Mesenteric fat pad (tissue), 1 donor: ENCODE measurements at regions not wholly inside any gene's neighbourhood (a gene's known extent, or its start where the extent isn't known, plus 50 kb on each side); places are given as distances from the start of the nearest gene placed in this dataset.
"Not testable (repeated sequence)": the region's sequence is repeated elsewhere in the genome, so short reads cannot be mapped to it uniquely, and the experiment has no call there.

ENCODE experiments used
- DNase-seq: peaks from one replicate; pipeline ENCODE4 v3.0.0-alpha.2; 2020; ENCODE audit warnings: low spot score
- donor health status: DM: yes; HTN: yes; CAD: no.

DNA sequence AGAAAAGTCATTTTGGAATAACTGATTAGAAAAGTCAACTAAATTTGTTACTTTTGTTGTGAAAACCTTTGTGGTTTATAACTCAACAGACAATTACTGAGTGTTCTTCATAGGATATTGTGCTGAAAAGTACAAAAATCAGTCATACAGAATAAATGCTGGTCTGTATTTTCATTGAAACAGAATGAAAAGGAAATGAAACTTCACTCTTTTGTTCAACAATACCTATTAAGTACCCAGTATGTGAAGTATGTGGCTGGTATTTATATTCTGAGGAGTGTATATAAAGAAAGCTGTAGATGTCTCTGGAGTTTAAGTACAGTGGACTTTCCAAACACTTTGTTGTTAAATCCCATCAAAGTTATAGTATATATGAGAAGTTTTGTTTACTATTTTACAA lies 828.4 kb upstream of the ATXN8OS start:
- DNase-seq, result no peak

- DNase-seq, result no peak
Measured at GRCh38 chr13:69274231-69274630, 833.4 kb upstream of the ATXN8OS start.

- DNase-seq, result no peak
Measured at GRCh38 chr13:69264362-69265334, 843.0 kb upstream of the ATXN8OS start.

DNA sequence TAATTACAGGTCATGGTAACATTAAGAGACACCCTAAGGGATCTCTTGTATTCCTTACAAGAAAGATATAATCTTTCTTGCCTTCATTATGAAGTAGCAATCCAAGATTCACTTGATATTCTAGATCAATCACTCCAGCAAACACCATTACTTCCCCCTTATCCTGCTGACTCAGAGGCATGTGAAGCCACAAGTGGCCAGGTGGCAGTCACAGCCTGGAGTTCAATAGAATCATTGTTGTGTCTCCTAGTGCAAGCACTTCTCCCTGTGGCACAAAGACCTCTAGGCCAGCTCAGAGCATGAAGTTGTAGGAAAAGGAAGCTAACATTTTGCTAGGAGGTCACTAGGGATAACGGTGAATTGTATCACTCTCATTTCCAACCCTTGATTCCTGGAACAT lies 864.3 kb upstream of the ATXN8OS start:
- DNase-seq, result no peak

DNA sequence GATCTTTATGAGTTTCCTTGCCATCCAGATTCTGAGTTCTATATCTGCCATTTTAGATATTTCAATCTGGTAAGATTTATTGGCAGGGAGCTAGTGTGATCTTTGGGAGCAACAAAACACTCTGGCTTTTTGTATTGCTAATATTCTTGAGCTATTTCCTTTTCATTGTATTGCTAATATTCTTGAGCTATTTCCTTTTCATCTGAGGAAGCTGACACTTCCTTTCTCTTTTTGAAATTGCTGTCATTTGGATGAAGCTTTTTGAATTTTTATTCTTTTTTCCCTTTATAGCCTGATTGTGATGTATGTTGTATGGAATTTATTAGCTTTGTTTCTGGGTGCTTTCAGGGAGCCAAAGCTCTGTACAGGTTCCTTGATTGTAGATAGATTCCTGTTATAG lies 873.5 kb upstream of the ATXN8OS start:
- no peak for DNase-seq

- DNase-seq, result no peak
Measured at GRCh38 chr13:69226427-69226826, 881.2 kb upstream of the ATXN8OS start.

DNA sequence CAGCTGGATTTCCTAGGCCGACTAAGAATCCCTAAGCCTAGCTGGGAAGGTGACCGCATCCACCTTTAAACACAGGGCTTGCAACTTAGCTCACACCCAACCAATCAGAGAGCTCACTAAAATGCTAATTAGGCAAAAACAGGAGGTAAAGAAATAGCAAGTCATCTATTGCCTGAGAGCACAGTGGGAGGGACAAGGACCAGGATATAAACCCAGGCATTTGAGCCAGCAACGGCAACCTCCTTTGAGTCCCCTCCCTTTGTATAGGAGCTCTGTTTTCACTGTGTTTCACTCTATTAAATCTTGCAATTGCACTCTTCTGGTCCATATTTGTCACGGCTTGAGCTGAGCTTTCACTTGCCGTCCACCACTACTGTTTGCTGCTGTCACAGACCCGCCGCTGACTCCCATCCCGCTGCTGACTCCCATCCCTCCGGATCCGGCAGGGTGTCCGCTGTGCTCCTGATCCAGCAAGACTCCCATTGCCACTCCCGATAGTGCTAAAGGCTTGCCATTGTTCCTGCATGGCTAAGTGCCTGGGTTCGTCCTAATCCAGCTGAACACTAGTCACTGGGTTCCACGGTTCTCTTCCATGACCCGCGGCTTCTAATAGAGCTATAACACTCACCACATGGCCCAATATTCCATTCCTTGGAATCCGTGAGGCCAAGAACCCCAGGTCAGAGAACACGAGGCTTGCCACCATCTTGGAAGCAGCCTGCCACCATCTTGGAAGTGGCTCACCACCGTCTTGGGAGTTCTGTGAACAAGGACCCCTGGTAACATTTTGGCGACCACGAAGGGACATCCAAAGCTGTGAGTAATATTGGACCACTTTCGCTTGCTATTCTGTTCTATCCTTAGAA lies 885.8 kb upstream of the ATXN8OS start:
- DNase-seq, result not testable (repeated sequence)

- DNase-seq, result no peak
Measured at GRCh38 chr13:69213396-69213795, 894.2 kb upstream of the ATXN8OS start.

DNA sequence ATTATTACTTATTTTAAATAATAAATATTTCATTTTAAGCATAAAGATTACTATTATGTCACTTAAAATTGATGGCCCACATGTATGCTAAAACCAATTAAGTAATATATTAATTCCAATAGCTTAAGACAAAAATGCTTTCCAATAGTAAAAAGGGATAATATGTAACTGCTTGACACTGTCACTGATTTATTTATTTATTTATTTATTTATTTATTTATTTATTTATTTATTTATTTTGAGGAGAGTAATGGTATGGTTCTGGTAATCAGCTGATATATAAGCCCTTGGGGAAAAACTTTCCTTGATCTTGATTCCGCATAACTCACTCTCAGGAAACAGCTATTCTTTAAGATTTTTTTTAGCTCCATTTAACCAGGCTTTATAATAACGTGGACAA lies 903.0 kb upstream of the ATXN8OS start:
- DNase-seq, result no peak

GRCh38 chr13:69202996-69203395 lies 904.6 kb upstream of the ATXN8OS start:
- DNase-seq, result no peak

- no peak for DNase-seq
Measured at GRCh38 chr13:69199664-69200063, 908.0 kb upstream of the ATXN8OS start.

GRCh38 chr13:69198706-69199105 lies 908.9 kb upstream of the ATXN8OS start:
- no peak for DNase-seq

GRCh38 chr13:69194130-69194529 lies 913.5 kb upstream of the ATXN8OS start:
- no peak for DNase-seq

GRCh38 chr13:69180034-69180433 lies 927.6 kb upstream of the ATXN8OS start:
- no peak for DNase-seq

DNA sequence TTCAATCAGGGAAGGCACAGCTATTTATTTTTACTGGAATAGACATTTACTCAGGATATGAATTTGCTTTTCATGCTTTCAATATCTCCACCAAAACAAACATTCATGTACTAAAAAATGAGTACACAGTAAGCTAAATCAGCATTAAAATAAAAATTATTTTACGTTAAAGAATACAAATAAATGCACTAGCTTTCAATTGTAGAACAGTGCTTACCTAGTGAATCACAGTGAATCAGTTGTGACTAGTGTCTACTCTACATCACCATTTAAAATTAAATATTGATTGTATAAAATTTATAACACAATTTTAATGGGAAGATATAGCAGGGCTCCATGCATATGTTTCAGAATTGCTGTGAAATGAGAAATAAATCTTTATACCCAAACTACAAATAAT lies 929.6 kb upstream of the ATXN8OS start:
- DNase-seq, result no peak

DNA sequence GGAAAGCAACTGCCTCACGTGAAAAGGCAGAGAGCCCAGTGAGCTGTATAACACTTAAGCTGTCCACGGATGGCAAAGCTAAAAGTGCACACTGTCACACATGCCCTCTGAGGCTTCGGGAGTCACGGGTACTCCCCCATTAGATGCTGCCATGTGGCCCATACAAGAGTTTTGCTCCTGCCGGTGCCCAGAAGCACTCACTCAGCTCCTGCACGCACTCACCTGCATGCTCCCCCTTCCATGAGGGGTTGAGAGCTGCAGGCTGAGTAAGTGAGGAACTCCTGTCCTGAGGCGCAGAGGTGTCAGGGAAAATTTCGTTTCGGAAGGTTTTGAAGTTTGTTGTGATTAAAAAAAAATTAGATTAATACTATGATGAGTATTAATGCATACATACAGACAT lies 939.2 kb upstream of the ATXN8OS start:
- no peak for DNase-seq

GRCh38 chr13:69155136-69155535 lies 952.5 kb upstream of the ATXN8OS start:
- DNase-seq, result no peak

- DNase-seq, result no peak
Measured at GRCh38 chr13:69142101-69142500, 965.5 kb upstream of the ATXN8OS start.

DNA sequence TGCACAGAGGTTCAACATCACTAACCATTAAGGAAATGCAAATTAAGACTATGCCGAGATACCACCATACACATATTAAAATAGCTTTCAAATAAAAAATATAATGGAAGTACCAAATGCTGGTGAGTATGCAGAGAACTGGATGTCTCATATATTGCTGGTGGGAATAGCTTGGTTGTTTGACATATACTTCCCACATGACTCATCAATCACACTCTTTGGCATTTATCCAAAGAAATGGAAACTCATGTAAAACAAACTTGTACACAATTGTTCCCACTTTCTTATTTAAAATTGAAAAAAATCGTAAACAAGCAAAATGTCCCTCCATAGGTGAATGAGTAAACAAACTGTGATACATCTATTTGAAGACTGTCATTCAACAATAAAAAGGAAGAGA lies 982.6 kb upstream of the ATXN8OS start:
- DNase-seq, result no peak

DNA sequence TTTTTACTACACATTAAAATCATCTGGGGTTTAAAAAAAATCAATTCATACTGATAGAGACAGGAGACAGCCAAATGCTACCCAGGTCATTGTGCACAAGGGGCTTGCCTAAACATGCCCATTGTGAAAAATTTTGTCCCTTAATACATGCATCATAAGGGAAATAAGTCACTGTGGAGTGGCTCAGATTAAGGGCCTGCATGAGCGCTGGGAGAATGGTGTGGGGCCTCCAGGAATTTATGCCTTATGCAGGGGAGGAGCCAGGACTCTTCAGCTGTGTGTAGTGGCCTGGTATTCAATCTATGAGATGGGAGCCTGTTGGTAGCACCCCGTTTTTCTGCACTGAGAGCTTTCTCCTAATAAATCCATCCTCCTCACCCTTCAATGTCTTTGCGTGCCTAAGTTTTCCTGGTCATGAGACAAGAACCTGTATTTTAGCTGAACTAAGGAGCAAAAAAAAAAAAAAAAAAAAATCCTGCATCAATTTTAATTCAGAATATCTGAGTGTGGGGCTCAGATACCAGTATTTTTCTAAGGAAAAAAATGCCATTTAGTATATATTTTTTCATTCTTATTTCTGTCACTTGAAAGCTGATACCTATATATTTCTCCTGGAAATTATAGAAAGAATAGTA lies 997.6 kb upstream of the ATXN8OS start:
- no peak for DNase-seq

- DNase-seq, result no peak
Measured at GRCh38 chr13:69108486-69108885, 999.1 kb upstream of the ATXN8OS start.

DNA sequence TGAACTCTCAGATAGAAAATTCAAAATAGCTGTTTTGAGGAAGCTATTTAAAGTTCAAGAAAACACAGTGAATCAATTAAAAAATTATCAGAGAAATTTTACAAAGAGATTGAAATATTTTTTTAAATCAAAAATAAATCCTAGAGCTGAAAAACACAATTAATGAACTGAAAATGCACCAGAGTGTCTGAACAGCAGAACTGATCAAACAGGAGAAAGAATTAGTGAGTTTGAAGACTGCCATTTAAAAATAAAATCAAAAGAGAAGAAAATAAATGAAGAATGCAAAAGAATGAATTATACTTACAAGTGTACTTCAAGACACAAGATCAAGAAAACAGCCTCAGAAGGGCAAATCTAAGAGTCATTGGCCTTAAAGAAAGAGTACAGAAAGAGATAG lies 1000.2 kb upstream of the ATXN8OS start:
- DNase-seq, result no peak
